GM23338 (cell line): ENCODE measurements at regions not wholly inside any gene's neighbourhood (a gene's known extent, or its start where the extent isn't known, plus 50 kb on each side); places are given as distances from the start of the nearest gene placed in this dataset.

ENCODE experiments used
- ATAC-seq: fragments of 200-7000 bp; cut with Tn5 transposase; 3 replicates; pipeline ENCODE4 v1.9.1; 2020
- DNase-seq: peaks from one replicate; pipeline ENCODE4 v3.0.0-alpha.2; 2015; ENCODE audit warnings: low spot score
- H2AFZ ChIP-seq: fragments of 200-600 bp; sonication (generic); 2 replicates; pipeline ENCODE4 v1.8.0; 2016; ENCODE audit warnings: antibody characterized with exemption, mild to moderate bottlenecking, moderate library complexity
- H3F3A ChIP-seq: fragments of 200-600 bp; sonication (generic); replicated peaks from 2 replicates; pipeline ENCODE4 v1.8.0; 2017; ENCODE audit warnings: antibody characterized with exemption, mixed run types, low read depth
- H3K27ac ChIP-seq: fragments of 200-600 bp; sonication (generic); 2 replicates; pipeline ENCODE4 v1.6.1; 2016; ENCODE audit warnings: low read depth
- H3K27me3 ChIP-seq: fragments of 200-600 bp; sonication (generic); 2 replicates; pipeline ENCODE4 v1.8.0; 2016; ENCODE audit warnings: mild to moderate bottlenecking, mixed run types, moderate library complexity; ENCODE audit not compliant: insufficient read depth
- H3K36me3 ChIP-seq: fragments of 200-600 bp; sonication (generic); 2 replicates; pipeline ENCODE4 v1.8.0; 2016; ENCODE audit warnings: mild to moderate bottlenecking; ENCODE audit not compliant: insufficient read depth
- H3K4me1 ChIP-seq: fragments of 200-600 bp; sonication (generic); 2 replicates; pipeline ENCODE4 v1.8.0; 2016; ENCODE audit warnings: mild to moderate bottlenecking, moderate library complexity; ENCODE audit not compliant: insufficient read depth
- H3K4me2 ChIP-seq: fragments of 200-600 bp; sonication (generic); 2 replicates; pipeline ENCODE4 v1.7.1; 2017; ENCODE audit warnings: mixed run types
- H3K4me3 ChIP-seq: fragments of 200-600 bp; sonication (generic); 2 replicates; pipeline ENCODE4 v1.6.1; 2016; ENCODE audit warnings: mixed run types
- H3K79me2 ChIP-seq: fragments of 200-600 bp; sonication (generic); replicated peaks from 2 replicates; pipeline ENCODE4 v1.8.0; 2017; ENCODE audit warnings: mild to moderate bottlenecking; ENCODE audit not compliant: insufficient read depth
- H3K9me2 ChIP-seq: fragments of 200-600 bp; sonication (generic); 2 replicates; pipeline ENCODE4 v1.8.0; 2017; ENCODE audit not compliant: insufficient read depth
- H4K20me1 ChIP-seq: fragments of 200-600 bp; sonication (generic); replicated peaks from 2 replicates; pipeline ENCODE4 v1.8.0; 2017; ENCODE audit warnings: mild to moderate bottlenecking; ENCODE audit not compliant: insufficient read depth
- H3K27ac Mint-ChIP-seq: 2 replicates; pipeline ENCODE4 v1.8.0; 2020; ENCODE audit warnings: inconsistent platforms, mild to moderate bottlenecking, moderate library complexity, mixed read lengths
- H3K27me3 Mint-ChIP-seq: 3 replicates; pipeline ENCODE4 v1.8.0; 2022; ENCODE audit warnings: low read depth, mild to moderate bottlenecking, moderate library complexity, mixed read lengths, inconsistent platforms; ENCODE audit not compliant: insufficient read depth, poor library complexity
- H3K36me3 Mint-ChIP-seq: 3 replicates; pipeline ENCODE4 v1.8.0; 2021; ENCODE audit warnings: low read depth, mild to moderate bottlenecking, inconsistent platforms, moderate library complexity, mixed read lengths
- H3K4me1 Mint-ChIP-seq: 3 replicates; pipeline ENCODE4 v1.8.0; 2020; ENCODE audit warnings: mild to moderate bottlenecking, inconsistent platforms, mixed read lengths
- H3K4me3 Mint-ChIP-seq: 3 replicates; pipeline ENCODE4 v1.8.0; 2021; ENCODE audit warnings: moderate library complexity, mild to moderate bottlenecking, inconsistent platforms, mixed read lengths
- H3K9me3 Mint-ChIP-seq: 3 replicates; pipeline ENCODE4 v1.8.0; 2020; ENCODE audit warnings: moderate library complexity, mild to moderate bottlenecking, inconsistent platforms, mixed read lengths
- CREB1 ChIP-seq: fragments of 250-450 bp; sonication (Bioruptor Pico); IDR thresholded peaks from 2 replicates; pipeline ENCODE4 v1.5.0; 2020; ENCODE audit warnings: low read depth, mild to moderate bottlenecking, moderate library complexity
- CTCF ChIP-seq, 2 experiments: fragments of 200-600 bp in 1 of 2; sonication (generic) in 1 of 2; conservative IDR thresholded peaks; 2 replicates each; pipeline versions ENCODE4 v1.5.1 to v1.6.1; 2016 to 2017; ENCODE audit warnings: antibody characterized with exemption in 2 of 2, low read depth in 2 of 2, mild to moderate bottlenecking in 2 of 2, moderate library complexity in 1 of 2
- EZH2 ChIP-seq: fragments of 200-600 bp; sonication (generic); IDR thresholded peaks from one replicate; pipeline ENCODE4 v1.8.0; 2017; ENCODE audit warnings: antibody characterized with exemption, mild to moderate bottlenecking, low read depth; ENCODE audit not compliant: unreplicated experiment
- EZH2phosphoT487 ChIP-seq: fragments of 200-600 bp; sonication (generic); IDR thresholded peaks from one replicate; pipeline ENCODE4 v1.8.1; 2018; ENCODE audit warnings: antibody characterized with exemption; ENCODE audit not compliant: unreplicated experiment
- NANOG ChIP-seq: IDR thresholded peaks from 2 replicates; pipeline ENCODE4 v1.6.1; 2016; ENCODE audit warnings: antibody characterized with exemption, borderline replicate concordance
- POLR2AphosphoS5 ChIP-seq: IDR thresholded peaks from 2 replicates; pipeline ENCODE4 v1.6.1; 2016; ENCODE audit warnings: antibody characterized with exemption, low read depth
- REST ChIP-seq: IDR thresholded peaks from one replicate; pipeline ENCODE4 v1.6.1; 2018; ENCODE audit warnings: antibody characterized with exemption; ENCODE audit not compliant: unreplicated experiment
- STAT1 ChIP-seq: IDR thresholded peaks from one replicate; pipeline ENCODE4 v1.6.1; 2016; ENCODE audit warnings: antibody characterized with exemption; ENCODE audit not compliant: unreplicated experiment
- ZNF114 ChIP-seq: fragments of 250-450 bp; sonication (Bioruptor Pico); IDR thresholded peaks from 2 replicates; pipeline ENCODE4 v1.5.0; 2020; ENCODE audit warnings: mild to moderate bottlenecking, moderate library complexity
- ZNF331 ChIP-seq: fragments of 250-450 bp; sonication (Bioruptor Pico); IDR thresholded peaks from 2 replicates; pipeline ENCODE4 v1.5.0; 2020; ENCODE audit warnings: low read depth, mild to moderate bottlenecking, moderate library complexity

GRCh38 chr11:134668796-134669195 is 256.8 kb upstream of the B3GAT1 start (continued):
- TF ChIP-seq EZH2phosphoT487 (no peak), ZNF331 (CRISPR knock-in tag) (no peak), POLR2AphosphoS5 (no peak)

GRCh38 chr11:134668076-134668475 is 256.0 kb upstream of the B3GAT1 start:
- Histone ChIP-seq H3K79me2 (no peaks in the 10 kb centered on the region), H3K4me2 (no peak overlapping the region), H3K27ac (no peak overlapping the region), H3K9me2 (no peaks in the 10 kb centered on the region), H3K27me3 (no peaks in the 10 kb centered on the region), H4K20me1 (no peaks in the 10 kb centered on the region), H3K36me3 (no peaks in the 10 kb centered on the region), H3F3A (no peaks in the 10 kb centered on the region), H3K4me3 (no peak overlapping the region), H2AFZ (no peak overlapping the region), H3K4me1 (no peaks in the 10 kb centered on the region)
- TF ChIP-seq ZNF114 (no peak), EZH2 (no peak), NANOG (no peak), STAT1 (no peak), CTCF (conservative IDR thresholded peaks at IDR 0.05; ENCODE audit: low read depth in 2 of 2) (no peak), CREB1 (CRISPR knock-in tag) (no peak), POLR2AphosphoS5 (no peak), REST (no peak), ZNF331 (CRISPR knock-in tag) (no peak)
- Mint-ChIP-seq H3K36me3 (no peaks in the 10 kb centered on the region), H3K9me3 (no peaks in the 10 kb centered on the region), H3K27me3 (peaks cover 6% of the 10 kb centered on the region), H3K4me1 (peaks cover 4% of the 10 kb centered on the region), H3K4me3 (no peak overlapping the region), H3K27ac (no peak overlapping the region)
- ATAC-seq = no peak
- DNase-seq = no peak
